GM21367 (cell line): ENCODE measurements at regions not wholly inside any gene's neighbourhood (a gene's known extent, or its start where the extent isn't known, plus 50 kb on each side); places are given as distances from the start of the nearest gene placed in this dataset.
"Not testable (repeated sequence)": the region's sequence is repeated elsewhere in the genome, so short reads cannot be mapped to it uniquely, and the experiment has no call there.

Experiments used
- ATAC-seq: cut with Tn5 transposase; IDR thresholded peaks from one replicate; pipeline ENCODE4 v1.9.1; 2021; ENCODE audit not compliant: unreplicated experiment

GRCh38 chr18:73151086-73151485, 283.3 kb upstream of the NETO1 start:
- ATAC-seq, result no peak

DNA sequence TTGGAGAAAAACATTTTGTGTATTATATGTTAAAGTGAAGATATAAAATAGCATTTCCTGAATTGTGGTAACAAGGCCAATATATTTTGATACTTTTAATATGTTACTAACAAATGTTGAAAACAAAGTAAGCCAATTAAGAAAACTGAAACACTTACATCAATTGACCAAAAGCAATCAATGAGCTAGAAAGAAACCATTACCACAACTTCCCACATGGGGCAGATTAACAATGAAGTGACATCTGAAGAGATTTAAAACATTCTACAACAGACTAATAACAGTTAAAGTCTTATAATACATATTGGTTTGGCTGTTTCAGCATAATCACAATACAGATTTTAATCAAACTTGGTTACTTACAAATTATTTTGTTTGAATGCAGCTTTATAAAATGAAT, 282.4 kb upstream of the NETO1 start:
- no peak for ATAC-seq

DNA sequence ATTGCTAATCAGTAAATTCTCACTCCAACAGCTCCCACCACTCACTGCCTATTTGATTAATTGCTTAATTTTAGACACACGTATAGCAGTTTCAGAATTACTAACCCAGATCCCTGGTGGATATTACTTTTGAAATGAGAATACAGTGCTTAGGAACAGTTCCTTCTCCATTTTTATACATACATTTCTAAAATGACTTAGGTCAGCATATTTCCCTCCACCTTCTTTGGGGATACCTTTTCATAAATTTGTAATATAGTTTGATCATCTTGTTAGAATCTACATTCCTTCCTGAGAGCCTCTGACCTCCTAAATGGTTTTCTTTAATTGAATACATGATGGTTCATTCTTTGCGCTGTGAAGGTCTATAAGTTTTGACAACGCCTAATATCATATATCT, 279.8 kb upstream of the NETO1 start:
- no peak for ATAC-seq

DNA sequence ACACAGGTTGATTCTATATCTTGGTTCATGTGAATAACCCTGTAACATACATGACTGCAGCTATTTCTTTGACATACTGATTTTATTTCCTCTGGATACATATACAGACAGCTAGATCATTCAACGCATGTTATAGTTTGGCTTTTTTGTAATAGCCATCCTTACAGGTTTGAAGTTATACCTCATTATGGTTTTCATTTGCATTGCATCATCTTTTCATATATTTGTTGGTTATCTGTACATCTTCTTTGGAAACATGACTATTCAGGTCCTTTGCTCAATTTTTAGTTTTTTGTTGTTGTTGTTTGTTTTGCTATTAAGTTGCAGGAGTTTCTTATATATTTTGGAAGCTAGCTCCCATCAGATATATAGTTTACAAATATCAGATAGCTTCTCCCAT, 276.2 kb upstream of the NETO1 start:
- ATAC-seq, result no peak

DNA sequence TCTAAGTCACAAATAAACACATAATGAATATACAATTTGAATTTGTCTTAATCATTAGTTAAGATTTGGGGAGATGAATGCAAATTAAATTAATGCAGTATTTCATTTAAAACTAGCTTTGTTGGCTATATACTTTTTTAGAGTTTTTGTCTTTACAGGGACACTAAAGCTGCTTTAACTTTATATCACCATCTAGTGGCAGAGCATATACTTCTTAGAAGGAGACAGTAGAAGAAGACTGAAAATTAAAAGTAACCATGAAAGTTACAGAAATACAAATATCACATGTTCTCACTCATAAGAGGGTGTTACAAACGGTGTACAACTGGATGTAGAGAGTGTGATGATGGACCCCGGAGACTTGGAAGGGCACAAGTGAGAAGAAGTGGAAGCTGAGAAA, 268.3 kb upstream of the NETO1 start:
- ATAC-seq, result no peak

GRCh38 chr18:73124175-73124574, 256.4 kb upstream of the NETO1 start:
- ATAC-seq, result no peak

GRCh38 chr18:73121207-73121606, 253.4 kb upstream of the NETO1 start:
- no peak for ATAC-seq

GRCh38 chr18:73120626-73121025, 252.8 kb upstream of the NETO1 start:
- ATAC-seq, result no peak

GRCh38 chr18:73119574-73119973, 251.8 kb upstream of the NETO1 start:
- ATAC-seq, result no peak

GRCh38 chr18:73118121-73118816, 250.5 kb upstream of the NETO1 start:
- ATAC-seq, result no peak

GRCh38 chr18:73110307-73110706, 242.5 kb upstream of the NETO1 start:
- no peak for ATAC-seq

DNA sequence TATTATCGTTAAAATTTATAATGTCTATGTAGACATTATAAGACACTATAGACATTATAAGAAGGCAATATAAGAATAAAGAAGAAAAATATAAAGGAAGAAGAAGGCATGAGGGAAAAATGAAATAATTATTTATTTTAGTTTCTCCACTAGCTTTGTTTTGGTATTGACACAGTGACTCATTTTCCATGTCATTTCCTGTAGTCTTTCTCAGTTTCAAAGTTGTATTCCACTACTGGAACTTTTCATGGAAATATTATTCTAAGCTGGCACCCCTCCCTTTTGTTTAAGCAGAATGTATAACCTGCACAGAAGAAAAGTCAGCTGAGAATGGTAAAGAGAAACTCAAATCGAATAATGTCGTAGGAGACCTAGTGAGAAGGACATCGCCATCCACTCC, 234.2 kb upstream of the NETO1 start:
- ATAC-seq, result no peak

DNA sequence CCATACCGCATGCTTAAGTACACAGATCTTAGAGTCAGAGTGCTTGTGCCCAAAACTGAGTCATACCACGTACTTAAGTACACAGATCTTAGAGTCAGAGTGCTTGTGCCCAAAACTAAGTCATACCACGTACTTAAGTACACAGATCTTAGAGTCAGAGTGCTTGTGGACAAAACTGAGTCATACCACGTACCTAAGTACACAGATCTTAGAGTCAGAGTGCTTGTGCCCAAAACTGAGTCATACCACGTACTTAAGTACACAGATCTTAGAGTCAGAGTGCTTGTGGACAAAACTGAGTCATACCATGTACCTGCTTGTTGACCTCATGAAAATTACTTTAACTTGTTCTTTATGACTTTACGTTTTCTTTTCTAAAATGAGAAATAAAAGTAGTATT, 233.7 kb upstream of the NETO1 start:
- ATAC-seq, result not testable (repeated sequence)

- ATAC-seq, result no peak
Measured at GRCh38 chr18:73099759-73100158, 232.0 kb upstream of the NETO1 start.

- no peak for ATAC-seq
Measured at GRCh38 chr18:73093687-73094250, 226.0 kb upstream of the NETO1 start.

GRCh38 chr18:73088445-73088844, 220.7 kb upstream of the NETO1 start:
- ATAC-seq, result no peak

- ATAC-seq, result no peak
Measured at GRCh38 chr18:73087282-73087977, 219.6 kb upstream of the NETO1 start.

GRCh38 chr18:73079920-73080319, 212.1 kb upstream of the NETO1 start:
- no peak for ATAC-seq

DNA sequence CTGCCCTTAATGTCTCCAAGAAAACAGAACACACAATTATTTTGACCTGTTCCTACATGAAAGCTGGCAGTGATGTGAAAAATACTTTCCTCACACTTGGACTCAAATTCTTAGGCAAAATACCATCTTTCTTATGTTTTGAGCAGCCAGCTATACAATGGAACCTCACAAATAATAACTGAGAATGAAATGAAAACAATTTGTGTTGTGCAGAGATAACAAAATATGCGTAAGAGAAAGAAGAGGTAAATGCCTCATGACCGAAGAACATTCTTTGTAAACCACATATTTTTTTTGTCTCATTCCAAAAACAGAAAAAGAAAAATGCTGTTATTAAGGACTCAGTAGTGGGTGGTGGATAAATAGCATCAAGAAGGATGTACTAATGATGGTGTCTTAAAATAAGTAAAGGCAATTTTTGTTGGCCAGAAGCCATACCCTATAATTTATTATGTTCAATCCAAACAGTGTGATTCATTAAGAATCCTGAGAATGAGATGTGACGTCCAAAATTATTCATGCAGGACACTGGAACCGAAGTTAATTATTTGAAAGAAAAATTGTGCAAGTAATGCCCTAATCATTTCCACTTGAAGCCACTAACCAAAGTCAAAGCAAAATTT, 193.0 kb upstream of the NETO1 start:
- no peak for ATAC-seq

DNA sequence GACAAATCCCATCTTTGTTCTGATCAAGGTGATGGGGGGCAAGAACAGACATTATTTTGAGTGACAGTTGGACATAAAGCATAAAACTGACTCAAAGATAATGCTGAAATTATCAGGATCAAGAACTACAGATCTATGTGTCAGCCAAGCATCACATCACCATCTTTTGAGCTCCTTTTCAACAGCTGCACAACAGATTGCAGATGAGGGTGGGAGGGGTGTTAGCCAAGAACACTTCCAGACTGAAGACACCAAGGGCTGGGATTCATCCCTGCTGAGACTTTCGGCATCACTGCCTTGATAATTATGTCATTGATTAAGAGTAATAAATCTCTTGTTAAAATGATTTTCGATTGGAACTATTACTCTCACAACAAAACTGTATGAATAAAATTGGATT, 191.5 kb upstream of the NETO1 start:
- no peak for ATAC-seq

GRCh38 chr18:73047688-73048087, 179.9 kb upstream of the NETO1 start:
- ATAC-seq, result no peak

GRCh38 chr18:73045037-73045436, 177.2 kb upstream of the NETO1 start:
- no peak for ATAC-seq
